Activated B cell treated with CpG ODN at 0.5 μM for 24 hours (primary cell): ENCODE measurements at regions not wholly inside any gene's neighbourhood (a gene's known extent, or its start where the extent isn't known, plus 50 kb on each side); places are given as distances from the start of the nearest gene placed in this dataset.
"Not testable (repeated sequence)": the region's sequence is repeated elsewhere in the genome, so short reads cannot be mapped to it uniquely, and the experiment has no call there.

Source experiments
- ATAC-seq: fragments of 200-7000 bp; cut with Tn5 transposase; one replicate; pipeline ENCODE4 v1.10.0; 2021; ENCODE audit warnings: low read depth, mild to moderate bottlenecking, moderate library complexity
- CTCF ChIA-PET: fragments of 350-600 bp; sonication (Branson Sonifier 250); formaldehyde crosslinking; loops from one replicate; lab custom pipeline; 2021; ENCODE audit warnings: antibody characterized with exemption; lab: Charles Lee
- POLR2A ChIA-PET: fragments of 350-600 bp; sonication (Branson Sonifier 250); formaldehyde crosslinking; loops from one replicate; lab custom pipeline; 2021; ENCODE audit warnings: antibody characterized with exemption; lab: Charles Lee
- DNase-seq: peaks from one replicate; pipeline ENCODE4 v3.0.0; 2022
- H3K27ac Mint-ChIP-seq: one replicate; pipeline ENCODE4 v1.8.0; 2020; ENCODE audit warnings: mixed read lengths
- H3K27me3 Mint-ChIP-seq: one replicate; pipeline ENCODE4 v1.8.0; 2021; ENCODE audit warnings: mixed read lengths
- H3K36me3 Mint-ChIP-seq: one replicate; pipeline ENCODE4 v1.8.0; 2021; ENCODE audit warnings: low read depth, mixed read lengths
- H3K4me1 Mint-ChIP-seq: one replicate; pipeline ENCODE4 v1.8.0; 2021; ENCODE audit warnings: mixed read lengths
- H3K4me3 Mint-ChIP-seq: one replicate; pipeline ENCODE4 v1.8.0; 2020; ENCODE audit warnings: mild to moderate bottlenecking, mixed read lengths
- H3K9me3 Mint-ChIP-seq: one replicate; pipeline ENCODE4 v1.8.0; 2020; ENCODE audit warnings: mixed read lengths
- CTCF ChIP-seq: fragments of 200-600 bp; IDR thresholded peaks from one replicate; pipeline ENCODE4 v1.8.0; 2022; ENCODE audit warnings: antibody characterized with exemption, mild to moderate bottlenecking
- intact Hi-C: fragments of 100-400 bp; cut with micrococcal nuclease; formaldehyde crosslinking; loops from one replicate; pipeline ENCODE4 v1.15.1; 2024

DNA sequence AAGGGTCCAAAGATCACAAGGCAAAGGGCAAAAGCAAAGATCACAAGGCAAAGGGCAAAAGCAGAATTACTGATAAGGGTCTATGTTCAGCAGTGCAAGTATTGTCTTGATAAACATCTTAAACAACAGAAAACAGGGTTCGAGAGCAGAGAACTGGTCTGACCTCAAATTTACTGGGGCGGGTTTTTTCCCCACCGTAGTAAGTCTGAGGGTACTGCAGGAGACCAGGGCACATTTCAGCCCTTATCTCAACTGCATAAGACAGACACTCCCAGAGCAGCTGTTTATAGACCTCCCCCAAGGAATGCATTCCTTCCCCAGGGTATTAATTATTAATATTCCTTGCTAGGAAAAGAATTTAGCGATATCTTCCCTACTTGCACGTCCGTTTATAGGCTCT lies 61.3 kb downstream of the ZNF860 start:
- H3K27ac Mint-ChIP-seq, ATAC-seq, H3K4me1 Mint-ChIP-seq, DNase-seq, H3K36me3 Mint-ChIP-seq, H3K27me3 Mint-ChIP-seq, CTCF ChIA-PET, intact Hi-C loops, H3K4me3 Mint-ChIP-seq, POLR2A ChIA-PET: not testable (repeated sequence)
- peaks cover 11% of the 10 kb centered on the region for H3K9me3 Mint-ChIP-seq

GRCh38 chr3:32045091-32045915 lies 61.1 kb upstream of the GPD1L start:
- Mint-ChIP-seq H3K27me3 (no peaks in the 10 kb centered on the region), H3K4me3 (no peak overlapping the region), H3K36me3 (peaks cover 6% of the 10 kb centered on the region), H3K27ac (no peak overlapping the region), H3K9me3 (peaks cover 11% of the 10 kb centered on the region), H3K4me1 (no peaks in the 10 kb centered on the region)
- intact Hi-C loops: no loop called here
- ChIA-PET CTCF (interaction anchor here (1.2 kb wide), 1 partner anchor 25 kb away, joined by 4 read pairs; no protein-coding TSS in a partner anchor), POLR2A (no interaction called here)
- DNase-seq (no peak), ATAC-seq (no peak)
- no peak for TF ChIP-seq CTCF

GRCh38 chr3:32046102-32046501 lies 60.3 kb upstream of the GPD1L start:
- Mint-ChIP-seq H3K4me1 (no peaks in the 10 kb centered on the region), H3K36me3 (peaks cover 6% of the 10 kb centered on the region), H3K27me3 (no peaks in the 10 kb centered on the region), H3K4me3 (no peak overlapping the region), H3K27ac (no peak overlapping the region), H3K9me3 (peaks cover 11% of the 10 kb centered on the region)
- intact Hi-C loops: no loop called here
- POLR2A ChIA-PET: no interaction called here
- no peak for DNase-seq
- CTCF ChIA-PET: interaction anchor here (1.2 kb wide), 1 partner anchor 26 kb away, joined by 4 read pairs; no protein-coding TSS in a partner anchor
- TF ChIP-seq CTCF: no peak
- ATAC-seq: no peak

- CTCF ChIA-PET: no interaction called here
- Mint-ChIP-seq H3K4me1 (no peaks in the 10 kb centered on the region), H3K27me3 (no peaks in the 10 kb centered on the region), H3K27ac (no peak overlapping the region), H3K36me3 (no peaks in the 10 kb centered on the region), H3K9me3 (no peaks in the 10 kb centered on the region), H3K4me3 (no peak overlapping the region)
- no peak for TF ChIP-seq CTCF
- ATAC-seq: no peak
- no peak for DNase-seq
- POLR2A ChIA-PET: no interaction called here
- intact Hi-C loops: no loop called here
Measured at GRCh38 chr3:32048487-32049182, 57.8 kb upstream of the GPD1L start.

DNA sequence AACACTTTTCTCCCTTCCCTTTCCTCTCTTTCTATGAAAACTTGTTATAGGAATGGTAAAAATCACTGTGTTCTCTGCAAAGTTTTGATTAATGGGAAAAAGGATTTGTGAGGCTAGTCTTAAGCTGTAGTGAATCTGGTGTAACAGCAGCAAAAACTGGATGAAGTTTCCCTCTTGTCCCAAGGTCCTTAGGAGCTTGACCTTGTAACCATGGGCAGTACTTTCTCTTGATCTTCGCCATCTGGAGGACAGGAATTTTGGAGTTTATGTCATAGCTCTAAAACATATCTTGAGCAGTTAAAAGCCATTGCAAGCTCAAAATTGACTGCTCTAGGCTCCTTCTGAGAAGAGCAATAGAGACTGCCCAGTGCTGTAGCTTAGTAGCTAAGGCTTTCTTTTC lies 56.5 kb upstream of the GPD1L start:
- no peaks in the 10 kb centered on the region for H3K9me3 Mint-ChIP-seq
- ATAC-seq (no peak), DNase-seq (no peak)
- no peaks in the 10 kb centered on the region for H3K27me3 Mint-ChIP-seq
- no peak overlapping the region for H3K27ac Mint-ChIP-seq
- no peak for TF ChIP-seq CTCF
- POLR2A ChIA-PET: no interaction called here
- intact Hi-C loops: no loop called here
- CTCF ChIA-PET: no interaction called here
- H3K36me3 Mint-ChIP-seq: no peaks in the 10 kb centered on the region
- no peaks in the 10 kb centered on the region for H3K4me1 Mint-ChIP-seq
- H3K4me3 Mint-ChIP-seq: no peak overlapping the region

DNA sequence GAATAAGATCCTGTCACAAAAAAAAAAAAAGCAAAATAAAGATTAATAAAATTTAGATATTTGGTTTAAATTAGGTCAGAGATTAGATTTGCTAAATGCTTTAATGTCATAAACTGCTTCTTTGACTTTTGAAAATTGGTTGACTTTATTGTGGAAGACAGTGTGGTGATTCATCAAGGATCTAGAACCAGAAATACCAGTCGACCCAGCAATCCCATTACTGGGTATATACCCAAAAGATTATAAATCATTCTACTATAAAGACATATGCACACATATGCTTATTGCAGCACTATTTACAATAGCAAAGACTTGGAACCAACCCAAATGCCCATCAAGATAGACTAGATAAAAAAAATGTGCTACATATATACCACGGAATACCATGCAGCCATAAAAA lies 54.2 kb upstream of the GPD1L start:
- H3K9me3 Mint-ChIP-seq, CTCF ChIA-PET, ATAC-seq, H3K4me3 Mint-ChIP-seq, H3K27ac Mint-ChIP-seq, H3K36me3 Mint-ChIP-seq, intact Hi-C loops, DNase-seq, POLR2A ChIA-PET, H3K27me3 Mint-ChIP-seq, H3K4me1 Mint-ChIP-seq: not testable (repeated sequence)

DNA sequence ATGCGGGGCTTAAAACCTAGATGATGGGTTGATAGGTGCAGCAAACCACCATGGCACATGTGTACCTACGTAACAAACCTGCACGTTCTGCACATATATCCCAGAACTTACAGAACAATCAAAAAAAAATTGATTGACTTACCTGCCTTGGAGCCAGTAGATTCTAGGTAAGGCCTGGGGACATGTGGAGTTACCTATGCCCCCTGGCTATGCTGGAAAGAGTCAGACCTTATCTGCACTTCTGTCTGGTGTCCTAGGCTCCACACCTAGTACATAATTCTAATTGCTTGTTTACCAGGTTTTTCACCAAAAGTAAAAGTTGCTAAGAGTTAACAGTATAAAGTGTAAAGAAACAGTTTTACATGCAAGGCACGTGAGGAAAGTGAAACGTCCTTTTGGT lies 53.6 kb upstream of the GPD1L start:
- intact Hi-C loops: loop anchor here (1.0 kb wide), 1 partner anchor 29 kb away; no protein-coding TSS in a partner anchor
- H3K4me1 Mint-ChIP-seq, H3K36me3 Mint-ChIP-seq, H3K27ac Mint-ChIP-seq, CTCF ChIA-PET, POLR2A ChIA-PET, H3K4me3 Mint-ChIP-seq, DNase-seq, H3K27me3 Mint-ChIP-seq, ATAC-seq, H3K9me3 Mint-ChIP-seq: not testable (repeated sequence)
